KMS-11 (cell line): ENCODE measurements at regions not wholly inside any gene's neighbourhood (a gene's known extent, or its start where the extent isn't known, plus 50 kb on each side); places are given as distances from the start of the nearest gene placed in this dataset.
"Not testable (repeated sequence)": the region's sequence is repeated elsewhere in the genome, so short reads cannot be mapped to it uniquely, and the experiment has no call there.

ENCODE experiments used
- H2AFZ ChIP-seq: fragments of 200-600 bp; sonication (generic); 2 replicates; pipeline ENCODE4 v1.6.1; 2016; ENCODE audit warnings: antibody characterized with exemption, mixed run types, low read depth
- H3K27ac ChIP-seq: fragments of 200-600 bp; sonication (generic); 2 replicates; pipeline ENCODE4 v1.6.1; 2016; ENCODE audit warnings: mild to moderate bottlenecking, mixed run types
- H3K27me3 ChIP-seq: fragments of 200-600 bp; sonication (generic); 2 replicates; pipeline ENCODE4 v1.6.1; 2017; ENCODE audit warnings: mild to moderate bottlenecking, low read depth, mixed run types, moderate library complexity; ENCODE audit not compliant: insufficient read depth
- H3K36me3 ChIP-seq: fragments of 200-600 bp; sonication (generic); 2 replicates; pipeline ENCODE4 v1.6.1; 2017; ENCODE audit warnings: mild to moderate bottlenecking, mixed run types; ENCODE audit not compliant: insufficient read depth
- H3K4me1 ChIP-seq: fragments of 200-600 bp; sonication (generic); 2 replicates; pipeline ENCODE4 v1.6.1; 2016; ENCODE audit warnings: mild to moderate bottlenecking, low read depth, mixed run types; ENCODE audit not compliant: poor library complexity, severe bottlenecking
- H3K4me2 ChIP-seq: fragments of 200-600 bp; sonication (generic); 2 replicates; pipeline ENCODE4 v1.7.0; 2016; ENCODE audit warnings: mild to moderate bottlenecking, mixed run types
- H3K4me3 ChIP-seq: fragments of 200-600 bp; sonication (generic); IDR thresholded peaks from 2 replicates; pipeline ENCODE4 v1.6.1; 2017; ENCODE audit warnings: low read depth, low read length, mixed read lengths; ENCODE audit not compliant: insufficient read depth
- H3K79me2 ChIP-seq: fragments of 200-600 bp; sonication (generic); 2 replicates; pipeline ENCODE4 v1.6.1; 2016; ENCODE audit warnings: low read depth, mixed run types; ENCODE audit not compliant: insufficient read depth
- H3K9ac ChIP-seq: fragments of 200-600 bp; sonication (generic); 2 replicates; pipeline ENCODE4 v1.6.1; 2016; ENCODE audit warnings: mild to moderate bottlenecking, mixed run types
- H4K20me1 ChIP-seq: fragments of 200-600 bp; sonication (generic); 2 replicates; pipeline ENCODE4 v1.6.1; 2016; ENCODE audit warnings: mild to moderate bottlenecking, mixed run types; ENCODE audit not compliant: insufficient read depth
- TF ChIP-seq, protein P1 (sequence below): fragments of 200-600 bp; sonication (generic); conservative IDR thresholded peaks from 2 replicates; pipeline ENCODE4 v1.6.1; 2017; ENCODE audit warnings: low read depth, mild to moderate bottlenecking, antibody characterized with exemption, low read length, moderate library complexity, mixed read lengths

DNA sequence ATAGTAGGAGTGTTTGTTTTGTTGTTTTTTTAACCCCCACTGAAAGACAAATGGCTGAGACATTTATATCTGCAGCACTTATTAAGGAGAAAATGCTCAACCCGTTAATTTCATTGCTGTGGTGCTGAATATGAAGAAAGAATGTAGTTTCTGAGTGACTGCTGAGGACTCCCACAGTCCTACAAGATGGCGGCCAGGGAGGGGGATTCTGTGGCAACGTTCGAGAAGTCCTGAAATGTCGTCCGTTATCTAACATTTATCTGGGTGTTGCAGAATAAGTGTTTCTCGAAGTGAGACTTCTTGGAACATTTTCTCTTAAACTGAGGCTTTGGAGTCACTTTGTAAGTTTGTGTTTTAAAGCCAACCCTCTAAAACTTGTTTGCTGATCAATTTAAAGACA is 530.4 kb downstream of the XYLT1 start:
- H3K27me3 ChIP-seq, result no peaks in the 10 kb centered on the region
- H4K20me1 ChIP-seq, result no peaks in the 10 kb centered on the region
- no peak overlapping the region for H3K4me2 ChIP-seq
- H3K79me2 ChIP-seq, result no peaks in the 10 kb centered on the region
- H2AFZ ChIP-seq, result no peak overlapping the region
- H3K27ac ChIP-seq, result no peak overlapping the region
- no peak overlapping the region for H3K4me3 ChIP-seq
- TF ChIP-seq, protein P1, sequence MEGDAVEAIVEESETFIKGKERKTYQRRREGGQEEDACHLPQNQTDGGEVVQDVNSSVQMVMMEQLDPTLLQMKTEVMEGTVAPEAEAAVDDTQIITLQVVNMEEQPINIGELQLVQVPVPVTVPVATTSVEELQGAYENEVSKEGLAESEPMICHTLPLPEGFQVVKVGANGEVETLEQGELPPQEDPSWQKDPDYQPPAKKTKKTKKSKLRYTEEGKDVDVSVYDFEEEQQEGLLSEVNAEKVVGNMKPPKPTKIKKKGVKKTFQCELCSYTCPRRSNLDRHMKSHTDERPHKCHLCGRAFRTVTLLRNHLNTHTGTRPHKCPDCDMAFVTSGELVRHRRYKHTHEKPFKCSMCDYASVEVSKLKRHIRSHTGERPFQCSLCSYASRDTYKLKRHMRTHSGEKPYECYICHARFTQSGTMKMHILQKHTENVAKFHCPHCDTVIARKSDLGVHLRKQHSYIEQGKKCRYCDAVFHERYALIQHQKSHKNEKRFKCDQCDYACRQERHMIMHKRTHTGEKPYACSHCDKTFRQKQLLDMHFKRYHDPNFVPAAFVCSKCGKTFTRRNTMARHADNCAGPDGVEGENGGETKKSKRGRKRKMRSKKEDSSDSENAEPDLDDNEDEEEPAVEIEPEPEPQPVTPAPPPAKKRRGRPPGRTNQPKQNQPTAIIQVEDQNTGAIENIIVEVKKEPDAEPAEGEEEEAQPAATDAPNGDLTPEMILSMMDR, result no peak
- H3K36me3 ChIP-seq, result no peaks in the 10 kb centered on the region
- H3K9ac ChIP-seq, result no peak overlapping the region
- H3K4me1 ChIP-seq, result no peaks in the 10 kb centered on the region

DNA sequence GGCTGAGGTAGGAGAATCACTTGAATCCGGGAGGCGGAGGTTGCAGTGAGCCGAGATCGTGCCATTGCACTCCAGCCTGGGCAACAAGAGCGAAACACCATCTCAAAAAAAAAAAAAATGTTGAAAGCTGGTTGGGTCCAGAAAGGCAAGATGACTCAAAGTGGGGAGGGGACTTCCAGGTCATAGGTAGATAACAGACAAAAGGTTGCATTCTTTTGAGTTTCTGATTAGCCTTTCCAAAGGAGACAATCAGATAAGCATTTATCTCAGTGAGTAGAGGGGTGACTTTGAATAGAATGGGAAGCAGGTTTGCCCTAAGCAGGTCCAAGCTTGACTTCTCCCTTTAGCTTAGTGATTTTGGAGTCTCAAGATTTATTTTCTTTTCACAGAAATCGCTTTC is 527.9 kb downstream of the XYLT1 start:
- H3K9ac ChIP-seq, H2AFZ ChIP-seq: not testable (repeated sequence)

DNA sequence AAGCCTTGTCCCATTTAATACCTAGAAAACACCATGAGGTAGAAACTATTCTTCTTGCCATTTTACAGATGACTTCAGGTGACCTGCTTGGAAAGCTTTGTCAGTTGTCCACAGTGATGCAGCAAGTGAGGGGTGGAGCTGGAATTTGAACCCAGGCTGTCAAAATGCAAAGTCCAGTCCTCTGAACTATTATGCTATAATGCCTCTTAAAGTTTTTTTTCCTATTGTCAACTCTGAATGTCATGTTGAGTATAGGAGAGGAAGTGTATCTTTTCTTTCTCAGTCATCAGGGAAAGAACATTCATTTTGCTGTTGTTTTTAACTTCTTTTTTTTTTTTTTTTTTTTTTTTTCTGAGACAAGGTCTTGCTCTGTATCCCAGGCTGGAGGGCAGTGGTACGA is 525.6 kb downstream of the XYLT1 start:
- no peak overlapping the region for H3K4me3 ChIP-seq

More for the DNA sequence above, 527.9 kb downstream of the XYLT1 start:
- H4K20me1 ChIP-seq, H3K4me2 ChIP-seq, H3K27ac ChIP-seq, H3K4me3 ChIP-seq, H3K27me3 ChIP-seq, H3K79me2 ChIP-seq, H3K36me3 ChIP-seq, H3K4me1 ChIP-seq: not testable (repeated sequence)

DNA sequence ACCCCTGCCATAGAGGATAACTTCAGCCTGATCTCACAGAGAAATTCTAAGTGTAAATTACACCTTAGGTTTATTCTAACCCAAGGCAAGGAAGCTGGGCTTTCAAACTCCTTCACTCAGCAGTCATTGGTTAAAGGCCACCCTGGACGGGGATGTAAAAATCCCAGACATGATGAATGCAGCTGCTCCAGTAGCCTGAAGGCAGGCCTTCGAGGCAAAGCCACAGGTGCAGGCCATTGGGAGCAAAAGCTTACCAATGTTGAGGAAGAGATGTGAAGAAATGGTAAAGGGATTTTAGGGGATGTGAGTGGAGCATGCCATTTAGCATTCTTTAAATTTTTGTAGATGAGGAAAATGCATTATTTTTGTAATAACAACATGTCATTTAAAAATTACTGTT is 514.4 kb downstream of the XYLT1 start:
- no peak overlapping the region for H2AFZ ChIP-seq
- no peaks in the 10 kb centered on the region for H3K79me2 ChIP-seq
- H3K27me3 ChIP-seq, result no peaks in the 10 kb centered on the region
- no peak overlapping the region for H3K9ac ChIP-seq
- H3K4me3 ChIP-seq, result no peak overlapping the region
- no peak overlapping the region for H3K27ac ChIP-seq
- no peaks in the 10 kb centered on the region for H3K4me1 ChIP-seq
- no peak overlapping the region for H3K4me2 ChIP-seq
- TF ChIP-seq, protein P1, result no peak
- H4K20me1 ChIP-seq, result no peaks in the 10 kb centered on the region
- no peaks in the 10 kb centered on the region for H3K36me3 ChIP-seq

More for the DNA sequence above, 525.6 kb downstream of the XYLT1 start:
- Histone ChIP-seq H3K36me3 (no peaks in the 10 kb centered on the region), H3K9ac (no peak overlapping the region), H3K4me2 (no peak overlapping the region), H3K4me1 (no peaks in the 10 kb centered on the region), H3K27me3 (no peaks in the 10 kb centered on the region), H3K79me2 (no peaks in the 10 kb centered on the region), H4K20me1 (no peaks in the 10 kb centered on the region), H2AFZ (no peak overlapping the region), H3K27ac (no peak overlapping the region)
- TF ChIP-seq, protein P1, result no peak

DNA sequence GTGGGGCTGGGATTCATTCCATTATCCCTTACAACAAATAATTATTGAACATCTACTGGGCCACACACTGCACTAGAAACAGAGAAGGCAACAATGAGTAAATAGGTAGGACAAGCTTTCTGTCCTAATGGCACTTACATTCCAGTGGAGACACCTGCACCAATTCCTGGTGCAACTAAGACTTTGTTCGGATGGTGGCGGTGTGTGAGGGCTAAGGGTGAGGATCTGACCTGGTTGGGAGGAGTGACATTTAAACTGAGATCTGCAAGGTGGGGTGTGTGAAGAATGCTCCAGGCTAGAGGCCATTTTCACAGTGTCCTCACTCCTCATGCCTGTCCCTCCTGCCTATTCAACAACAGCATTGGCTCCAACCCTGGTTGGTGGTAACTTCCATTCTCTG is 510.0 kb downstream of the XYLT1 start:
- no peaks in the 10 kb centered on the region for H4K20me1 ChIP-seq
- no peak overlapping the region for H3K4me3 ChIP-seq
- no peak overlapping the region for H3K27ac ChIP-seq
- no peaks in the 10 kb centered on the region for H3K27me3 ChIP-seq
- H3K79me2 ChIP-seq, result no peaks in the 10 kb centered on the region
- H3K36me3 ChIP-seq, result no peaks in the 10 kb centered on the region
- TF ChIP-seq, protein P1, result no peak
- no peaks in the 10 kb centered on the region for H3K4me1 ChIP-seq
- H3K4me2 ChIP-seq, result no peak overlapping the region
- no peak overlapping the region for H2AFZ ChIP-seq
- no peak overlapping the region for H3K9ac ChIP-seq
